Activated CD8-positive, alpha-beta memory T cell treated with anti-CD3 and anti-CD28 coated beads for 24 hours (primary cell): ENCODE measurements at regions not wholly inside any gene's neighbourhood (a gene's known extent, or its start where the extent isn't known, plus 50 kb on each side); places are given as distances from the start of the nearest gene placed in this dataset.
"Not testable (repeated sequence)": the region's sequence is repeated elsewhere in the genome, so short reads cannot be mapped to it uniquely, and the experiment has no call there.

Source experiments
- DNase-seq: peaks from one replicate; pipeline ENCODE4 v3.0.0-alpha.2; 2020

GRCh38 chr21:35982717-35983116 is 77.6 kb downstream of the SETD4 start:
- no peak for DNase-seq

GRCh38 chr21:35981514-35982070 is 78.7 kb downstream of the SETD4 start:
- no peak for DNase-seq

- DNase-seq, result no peak
Observed at GRCh38 chr21:35980821-35981220, 79.5 kb downstream of the SETD4 start.

- DNase-seq, result not testable (repeated sequence)
Observed at GRCh38 chr21:35977860-35978259, 82.5 kb downstream of the SETD4 start.

- no peak for DNase-seq
Observed at GRCh38 chr21:35976929-35977328, 83.4 kb downstream of the SETD4 start.

GRCh38 chr21:35976481-35976880 is 83.8 kb downstream of the SETD4 start:
- DNase-seq, result no peak

GRCh38 chr21:35974775-35975174 is 85.6 kb downstream of the SETD4 start:
- DNase-seq, result no peak

GRCh38 chr21:35971824-35972223 is 88.5 kb downstream of the SETD4 start:
- no peak for DNase-seq

- no peak for DNase-seq
Observed at GRCh38 chr21:35969281-35969680, 91.0 kb downstream of the SETD4 start.

GRCh38 chr21:35968564-35968963 is 91.8 kb downstream of the SETD4 start:
- DNase-seq, result no peak

- DNase-seq, result no peak
Observed at GRCh38 chr21:35965699-35966098, 94.6 kb downstream of the SETD4 start.

- no peak for DNase-seq
Observed at GRCh38 chr21:35963920-35964451, 96.3 kb downstream of the SETD4 start.

- DNase-seq, result no peak
Observed at GRCh38 chr21:35962917-35963316, 97.4 kb downstream of the SETD4 start.

GRCh38 chr21:35954066-35954465 is 106.3 kb downstream of the SETD4 start:
- DNase-seq, result no peak

- DNase-seq, result no peak
Observed at GRCh38 chr21:35953597-35953996, 106.7 kb downstream of the SETD4 start.

- DNase-seq, result no peak
Observed at GRCh38 chr21:35952651-35953340, 107.5 kb downstream of the SETD4 start.

GRCh38 chr21:35948982-35949381 is 111.3 kb downstream of the SETD4 start:
- no peak for DNase-seq

GRCh38 chr21:35945089-35945671 is 115.1 kb downstream of the SETD4 start:
- no peak for DNase-seq

- no peak for DNase-seq
Observed at GRCh38 chr21:35943752-35944151, 116.6 kb downstream of the SETD4 start.

GRCh38 chr21:35942211-35943144 is 117.8 kb downstream of the SETD4 start:
- no peak for DNase-seq

GRCh38 chr21:35940074-35940927 is 120.0 kb downstream of the SETD4 start:
- DNase-seq, result no peak

GRCh38 chr21:35938446-35938845 is 121.9 kb downstream of the SETD4 start:
- no peak for DNase-seq
